HEK293T (cell line): ENCODE measurements at regions not wholly inside any gene's neighbourhood (a gene's known extent, or its start where the extent isn't known, plus 50 kb on each side); places are given as distances from the start of the nearest gene placed in this dataset.

Experiments used
- BHLHE40 ChIP-seq: fragments of 450-650 bp; IDR thresholded peaks from 2 replicates; pipeline ENCODE4 v1.6.1; 2016; ENCODE audit warnings: mild to moderate bottlenecking, moderate library complexity, borderline replicate concordance
- L3MBTL2 ChIP-seq: fragments of 450-650 bp; conservative IDR thresholded peaks from 2 replicates; pipeline ENCODE4 v1.6.1; 2016; ENCODE audit warnings: mild to moderate bottlenecking
- SUZ12 ChIP-seq: fragments of 450-650 bp; IDR thresholded peaks from 2 replicates; pipeline ENCODE4 v1.6.1; 2016; ENCODE audit warnings: mild to moderate bottlenecking

GRCh38 chr4:147134536-147135210 is 189.0 kb upstream of the TTC29 start:
- TF ChIP-seq SUZ12: no peak
- no peak for TF ChIP-seq BHLHE40
- no peak for TF ChIP-seq L3MBTL2
